HG03060 (cell line): ENCODE measurements at regions not wholly inside any gene's neighbourhood (a gene's known extent, or its start where the extent isn't known, plus 50 kb on each side); places are given as distances from the start of the nearest gene placed in this dataset.

ENCODE experiments used
- ATAC-seq: cut with Tn5 transposase; IDR thresholded peaks from one replicate; pipeline ENCODE4 v1.9.1; 2021; ENCODE audit warnings: low read depth, moderate number of reproducible peaks; ENCODE audit not compliant: unreplicated experiment

DNA sequence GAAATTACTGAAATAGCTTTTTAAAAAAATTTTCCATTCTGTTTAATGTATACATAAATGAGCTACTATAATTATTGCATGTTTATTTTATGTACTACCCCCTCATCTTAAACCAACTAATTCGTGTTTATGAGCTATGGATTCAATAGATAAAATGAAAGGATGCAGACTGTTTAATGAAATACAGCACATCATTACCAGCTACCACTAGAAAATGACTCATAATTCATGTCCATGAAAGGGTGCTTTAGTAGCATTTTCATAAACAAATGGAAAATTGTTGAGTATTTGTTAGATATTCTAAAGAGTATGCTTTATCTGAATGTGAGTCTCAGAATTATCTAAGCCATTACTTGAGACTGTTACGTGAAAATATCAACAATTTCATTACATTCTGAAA lies 1590.1 kb downstream of the HACE1 start:
- ATAC-seq: no peak

DNA sequence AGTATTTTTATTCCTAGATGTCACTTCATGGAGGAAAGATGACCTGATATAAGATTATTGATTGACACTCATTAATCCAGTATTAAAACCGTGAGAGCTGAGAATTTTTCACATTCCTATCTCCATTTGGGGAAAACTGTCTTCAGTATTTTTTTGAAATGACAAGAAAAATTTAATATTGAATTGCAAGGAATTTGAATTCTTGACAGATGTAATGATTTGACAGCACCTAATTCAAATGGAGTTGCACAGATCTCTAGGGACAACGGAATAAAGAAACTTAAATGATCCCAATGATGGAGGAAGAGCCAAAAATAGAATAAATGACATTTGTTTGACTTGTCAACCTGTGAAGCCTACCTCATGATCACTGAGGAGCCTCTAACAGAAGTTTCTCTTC lies 1591.4 kb downstream of the HACE1 start:
- no peak for ATAC-seq

GRCh38 chr6:103264020-103264419 lies 1595.7 kb downstream of the HACE1 start:
- no peak for ATAC-seq

DNA sequence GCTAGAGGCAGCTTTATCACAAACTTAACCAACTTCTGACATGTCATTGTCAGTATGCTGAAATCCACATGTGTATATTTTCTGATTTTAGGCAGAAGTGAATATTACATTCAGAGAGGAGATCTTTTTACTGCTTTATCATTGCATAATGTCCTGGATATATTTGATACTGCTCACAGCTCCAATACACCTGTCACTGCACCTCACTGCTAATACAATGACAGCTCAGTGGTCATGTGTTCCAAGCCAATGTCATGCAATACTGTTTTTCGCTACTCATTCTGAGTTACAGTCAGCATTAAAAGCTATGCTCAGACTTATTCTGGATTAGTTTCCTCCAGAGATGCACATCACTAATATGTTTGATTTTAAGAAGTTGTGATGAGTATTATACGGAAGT lies 1604.6 kb downstream of the HACE1 start:
- no peak for ATAC-seq

- ATAC-seq: no peak
Observed at GRCh38 chr6:103236923-103237322, 1622.8 kb downstream of the HACE1 start.

DNA sequence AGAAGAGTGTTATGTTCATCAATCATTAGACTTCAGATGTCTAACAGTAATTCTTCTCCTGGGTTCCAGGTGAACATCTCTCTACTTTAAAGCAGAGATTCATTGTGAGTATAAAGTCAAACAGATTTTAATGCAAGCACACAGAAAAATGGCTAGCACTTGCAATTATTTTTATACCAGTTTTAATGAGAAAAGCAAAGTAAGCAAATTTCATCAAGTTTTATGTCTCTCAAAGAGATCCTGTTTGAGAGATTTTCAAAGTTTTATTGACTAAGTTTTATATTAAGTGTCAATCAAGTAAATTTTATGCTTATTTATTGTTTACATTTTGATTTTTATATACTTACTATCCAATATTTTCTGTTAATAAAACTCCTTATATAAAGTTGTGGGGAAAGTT lies 1628.5 kb downstream of the HACE1 start:
- ATAC-seq: no peak

DNA sequence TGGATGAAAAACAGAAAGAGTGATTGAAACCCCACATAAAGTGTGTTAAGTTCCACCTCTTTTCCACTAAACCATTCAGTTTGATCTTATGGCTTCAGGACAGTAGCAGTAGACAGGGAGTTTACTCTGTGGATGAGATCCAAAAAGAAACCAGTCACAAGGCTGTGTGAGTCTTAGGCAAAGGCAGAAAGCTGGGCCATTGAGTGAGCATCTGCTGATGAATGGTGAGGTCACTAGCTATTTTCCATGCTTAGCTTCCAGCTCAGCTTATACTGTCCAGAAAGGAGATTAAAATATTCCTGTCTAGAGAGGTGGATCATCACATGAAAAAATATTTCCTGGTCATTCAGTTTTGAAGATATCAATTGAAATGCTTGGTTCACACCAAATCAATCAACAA lies 1643.9 kb downstream of the HACE1 start:
- ATAC-seq: no peak

DNA sequence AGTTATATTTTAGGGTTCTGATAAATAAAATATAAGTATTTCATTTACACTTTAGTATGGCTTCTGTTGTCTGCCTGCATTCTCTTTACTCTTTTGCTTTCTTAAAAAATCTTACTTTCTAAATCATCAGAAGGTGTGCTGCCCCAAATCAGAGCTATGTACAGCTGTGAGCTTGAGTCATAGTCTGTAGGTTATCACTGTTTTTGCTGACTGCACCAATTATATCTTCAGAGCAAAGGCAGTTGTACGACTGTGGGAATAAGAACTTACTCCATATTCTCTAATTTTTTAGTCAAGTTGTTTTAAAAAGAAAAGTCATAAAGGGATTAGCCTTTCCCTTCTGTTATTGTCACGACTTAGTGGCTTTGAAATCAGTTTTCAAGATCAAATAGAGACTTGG lies 1649.0 kb downstream of the HACE1 start:
- ATAC-seq: no peak

DNA sequence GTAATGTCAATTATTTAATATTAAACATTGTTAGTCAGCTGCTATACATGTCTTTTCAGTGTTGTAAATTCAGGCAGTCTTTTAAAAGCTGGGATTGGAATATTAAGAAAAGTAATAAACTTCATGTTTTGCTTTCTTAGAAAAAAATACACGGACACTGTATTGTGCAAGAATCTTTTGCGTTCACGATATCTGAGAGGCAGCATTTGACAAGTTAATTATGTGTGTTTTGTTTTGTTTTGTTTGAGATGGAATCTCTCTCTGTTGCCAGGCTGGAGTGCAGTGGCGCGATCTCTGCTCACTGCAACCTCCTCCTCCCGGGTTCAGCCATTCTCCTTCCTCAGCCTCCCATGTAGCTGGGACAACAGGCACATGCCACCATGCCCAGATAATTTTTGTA lies 1661.3 kb downstream of the HACE1 start:
- no peak for ATAC-seq

DNA sequence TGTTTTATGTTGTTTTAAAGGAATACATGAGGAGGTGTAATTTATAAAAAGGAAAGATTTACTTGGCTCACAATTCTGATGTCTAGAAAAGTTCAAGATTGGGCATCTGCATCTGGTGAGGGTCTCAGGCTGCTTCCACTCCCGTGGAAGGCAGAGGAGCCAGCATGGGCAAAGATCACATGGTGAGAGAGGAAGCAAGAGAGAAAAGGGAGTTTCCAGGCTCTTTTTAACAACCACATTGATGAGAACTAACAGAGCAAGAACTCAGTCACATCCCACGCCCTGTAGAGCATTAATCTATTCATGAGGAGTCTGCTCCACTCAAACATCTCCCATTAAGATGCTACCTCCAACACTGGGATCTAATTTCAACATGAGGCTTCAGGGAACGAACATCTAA lies 1666.3 kb downstream of the HACE1 start:
- ATAC-seq: peak; percentile 44

GRCh38 chr6:103191391-103192093 lies 1668.2 kb downstream of the HACE1 start:
- ATAC-seq: no peak

GRCh38 chr6:103184776-103185175 lies 1674.9 kb downstream of the HACE1 start:
- no peak for ATAC-seq

DNA sequence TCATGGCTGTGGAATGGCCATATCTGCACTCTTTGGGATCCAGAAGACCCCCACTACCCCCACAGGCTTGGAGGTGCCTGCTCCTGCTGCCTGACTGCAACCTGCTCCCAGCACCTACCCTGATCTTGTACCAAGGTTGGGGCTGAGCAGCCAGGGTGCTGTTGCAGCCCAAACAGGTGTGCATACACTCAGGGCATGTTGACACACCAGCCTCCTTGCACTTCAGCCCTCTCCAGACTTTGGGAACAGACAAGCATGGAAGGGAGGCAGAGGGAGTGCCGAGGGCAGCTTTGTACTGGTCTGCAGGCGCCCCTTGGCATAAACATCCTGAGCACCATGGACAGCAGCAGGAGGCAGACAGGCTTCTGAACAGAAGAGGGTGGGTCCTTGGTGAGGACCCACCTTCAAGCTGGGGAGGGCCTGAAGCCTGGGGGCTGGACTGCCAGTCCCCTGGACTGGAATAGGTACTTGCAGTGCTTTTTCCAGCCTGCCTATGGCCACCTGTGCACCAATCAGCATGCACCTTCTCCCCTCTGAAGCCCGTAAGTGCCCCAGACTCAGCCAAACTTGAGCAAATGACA lies 1675.8 kb downstream of the HACE1 start:
- ATAC-seq: no peak

GRCh38 chr6:103178193-103178592 lies 1681.5 kb downstream of the HACE1 start:
- ATAC-seq: no peak

DNA sequence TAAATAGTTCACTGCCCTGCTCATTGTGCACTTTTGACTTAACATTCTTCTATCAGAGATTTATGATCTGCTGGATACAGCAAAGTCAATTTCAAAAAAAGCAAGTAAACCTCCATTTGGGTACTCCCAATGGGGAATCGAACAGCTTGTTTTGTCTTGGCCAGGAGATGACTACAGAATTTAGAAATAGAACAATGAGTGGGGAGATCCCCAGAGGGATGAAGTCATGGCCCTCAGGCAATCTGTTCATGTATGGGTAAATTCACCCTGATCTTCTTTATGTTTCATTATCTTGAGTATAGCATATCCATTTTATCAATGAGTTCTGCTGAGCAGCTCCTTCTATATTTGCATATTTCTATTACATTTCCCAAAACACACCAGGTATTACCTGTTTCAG lies 1681.9 kb downstream of the HACE1 start:
- ATAC-seq: no peak

DNA sequence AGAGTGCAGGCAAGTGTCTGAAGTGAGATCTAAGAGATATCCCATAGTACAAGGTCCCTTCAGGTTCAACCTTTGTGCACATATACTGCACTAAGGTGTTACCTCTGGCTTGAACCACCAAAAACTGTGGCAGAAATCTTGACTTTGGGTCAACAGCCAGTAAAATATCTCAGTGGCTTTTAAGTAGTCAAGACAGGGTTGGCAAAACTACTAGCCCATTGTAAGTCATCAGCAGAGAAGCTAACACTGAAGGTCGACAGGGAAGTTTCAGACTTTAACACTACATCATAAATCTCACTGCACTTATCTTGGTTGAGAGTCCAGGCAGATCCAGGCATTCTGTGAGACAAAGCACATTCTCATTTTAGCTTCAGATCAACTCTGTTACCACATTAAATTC lies 1684.7 kb downstream of the HACE1 start:
- no peak for ATAC-seq

DNA sequence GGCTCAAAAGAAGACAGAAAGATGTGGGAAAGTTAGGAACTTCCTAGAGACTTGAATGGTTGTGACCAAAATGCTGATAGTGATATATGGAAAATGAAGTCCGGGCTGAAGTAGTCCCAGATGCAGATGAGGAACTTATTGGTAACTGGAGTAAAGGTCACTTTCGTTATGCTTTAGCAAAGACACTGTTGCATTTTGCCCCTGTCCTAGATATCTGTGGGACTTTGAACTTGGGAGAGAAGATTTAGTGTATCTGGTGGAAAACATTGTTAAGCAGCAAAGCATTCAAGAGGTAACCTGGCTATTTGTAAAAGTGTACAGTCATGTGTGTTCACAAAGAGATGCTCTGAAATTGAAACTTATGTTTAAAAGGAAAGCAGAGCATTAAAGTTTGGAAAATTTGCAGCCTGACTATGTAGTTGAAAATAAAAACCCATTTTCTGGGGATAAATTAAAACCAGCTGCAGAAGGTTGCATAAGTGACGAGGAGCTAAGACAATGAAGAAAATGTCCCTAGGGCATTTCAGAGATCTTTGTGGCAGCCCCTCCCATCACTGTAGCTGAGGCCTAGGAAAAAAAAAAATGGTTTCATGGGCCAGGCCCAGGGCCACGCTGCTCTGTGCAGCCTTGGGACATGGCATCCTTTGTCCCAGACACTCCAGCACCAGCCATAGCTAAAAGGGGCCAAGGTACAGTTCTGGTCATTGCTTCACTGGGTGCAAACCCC lies 1692.2 kb downstream of the HACE1 start:
- ATAC-seq: no peak

DNA sequence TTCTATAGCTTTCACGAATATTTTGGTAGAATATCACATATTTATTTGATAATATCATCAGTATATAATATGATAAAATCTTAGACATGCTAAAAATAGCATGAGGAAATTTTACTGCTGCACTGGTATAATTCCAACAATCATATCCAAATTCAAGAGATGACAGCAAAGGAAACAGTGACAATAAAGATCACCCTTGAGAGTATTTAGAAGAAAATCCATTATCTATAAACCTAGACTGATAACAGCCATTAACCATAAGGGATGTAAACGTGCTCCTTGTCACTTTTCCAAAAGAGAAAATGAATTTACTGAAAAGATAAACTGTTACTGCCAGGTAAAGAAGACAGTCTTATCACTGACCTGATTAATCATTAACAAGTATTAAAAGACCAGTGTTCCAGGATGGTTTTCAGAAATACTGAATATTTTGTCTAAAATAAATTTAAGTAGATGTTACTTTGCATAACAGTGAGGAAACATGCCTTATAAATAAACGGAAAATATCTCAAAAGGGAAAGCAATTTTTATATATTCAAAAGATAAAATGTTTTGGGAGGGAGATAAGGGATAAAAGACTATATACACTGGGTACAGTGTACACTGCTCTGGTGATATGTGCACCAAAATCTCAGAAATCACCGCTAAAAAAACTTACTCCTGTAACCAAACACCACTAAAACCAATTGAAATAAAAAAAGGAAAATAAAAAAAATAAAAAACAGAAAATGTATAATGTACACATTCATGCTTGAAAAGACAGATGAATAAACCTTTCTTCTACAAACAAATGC lies 1704.7 kb downstream of the HACE1 start:
- ATAC-seq: no peak

DNA sequence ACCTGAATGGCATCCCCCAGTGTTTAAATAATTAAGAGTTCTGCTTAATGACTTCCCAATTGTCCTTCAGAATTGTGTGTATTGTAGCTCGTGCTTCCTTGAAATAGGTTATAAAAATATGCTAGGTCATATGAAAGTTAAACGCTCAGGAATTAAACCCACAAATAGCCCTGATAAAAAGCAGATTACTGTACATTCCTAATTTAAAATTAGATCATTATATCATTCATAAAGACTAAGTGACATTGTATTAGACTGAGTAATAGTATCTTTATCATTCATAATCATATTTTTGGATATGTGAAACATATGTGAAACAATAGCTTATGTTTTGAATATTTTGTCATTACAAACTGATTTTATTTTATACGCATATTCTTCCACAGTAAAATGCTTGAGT lies 1706.7 kb downstream of the HACE1 start:
- ATAC-seq: no peak

DNA sequence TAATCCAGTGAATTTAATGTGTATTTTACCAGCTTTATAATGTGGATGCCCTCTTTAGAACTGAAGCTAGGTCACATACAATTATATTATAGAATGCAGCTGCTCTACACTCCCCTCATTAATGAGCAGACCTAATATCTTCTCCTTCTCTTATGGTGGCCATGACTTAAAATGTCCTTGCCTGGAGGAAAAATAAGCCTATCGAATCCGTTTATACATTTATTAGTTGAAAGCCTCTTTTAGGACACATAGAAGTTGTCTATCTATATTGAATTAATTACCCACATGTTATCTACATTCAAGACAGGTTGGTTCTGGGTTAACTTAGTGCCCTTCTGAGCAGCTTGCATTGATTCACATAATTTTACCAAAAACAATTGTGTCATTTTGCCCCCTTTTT lies 1716.8 kb downstream of the HACE1 start:
- ATAC-seq: no peak

GRCh38 chr6:103140308-103141027 lies 1719.3 kb downstream of the HACE1 start:
- no peak for ATAC-seq
